HCT116 (cell line): ENCODE measurements at regions not wholly inside any gene's neighbourhood (a gene's known extent, or its start where the extent isn't known, plus 50 kb on each side); places are given as distances from the start of the nearest gene placed in this dataset.

ENCODE experiments used
- ATAC-seq: fragments of 200-7000 bp; cut with Tn5 transposase; 2 replicates; pipeline ENCODE4 v1.9.1; 2020; ENCODE audit warnings: mild to moderate bottlenecking, moderate library complexity
- BruUV-seq: library from RNA; stranded (reverse); fragments of 400-500 nt; replicated peaks from 2 replicates; lab custom pipeline; 2021; lab: Mats Ljungman, UMichigan
- CTCF ChIA-PET: fragments of 300-600 bp; sonication (Branson Sonifier 250); formaldehyde crosslinking; loops from one replicate; lab custom pipeline; 2021; ENCODE audit warnings: antibody characterized with exemption; lab: Charles Lee
- POLR2A ChIA-PET: fragments of 300-600, 350-600 bp; sonication (Branson Sonifier 250); formaldehyde crosslinking; loops from one replicate; lab custom pipeline; 2021; ENCODE audit warnings: antibody characterized with exemption; lab: Charles Lee
- RAD21 ChIA-PET, 2 experiments: fragments of 300-600 bp; sonication (Branson Sonifier 250); formaldehyde crosslinking; loops; one replicate each; lab custom pipeline; 2023; ENCODE audit warnings: low total read pairs in 2 of 2; ENCODE audit not compliant: uncharacterized antibody in 2 of 2, unreplicated experiment in 2 of 2, low non-redundant PET in 1 of 2; lab: Charles Lee
- DNase-seq: peaks from one replicate; pipeline ENCODE4 v3.0.0-alpha.2; 2010; ENCODE audit warnings: low read depth, low spot score
- H2AFZ ChIP-seq: fragments of 200-600 bp; shearing (Covaris generic), sonication (generic); 2 replicates; pipeline ENCODE4 v1.6.1; 2017; ENCODE audit warnings: low read depth, mixed run types, mixed read lengths, antibody characterized with exemption, low read length; ENCODE audit not compliant: poor library complexity, severe bottlenecking
- H3K27ac ChIP-seq: 2 replicates; pipeline ENCODE4 v1.5.1; 2012; ENCODE audit warnings: low read depth, low read length
- H3K27me3 ChIP-seq: fragments of 200-600 bp; sonication (generic); 2 replicates; pipeline ENCODE4 v1.6.1; 2016; ENCODE audit warnings: mixed run types, low read length, mixed read lengths; ENCODE audit not compliant: insufficient read depth
- H3K36me3 ChIP-seq, 2 experiments: fragments of 200-500 bp in 1 of 2; fragments of 200-600 bp in 1 of 2; sonication (Bioruptor generic) in 1 of 2; sonication (generic) in 1 of 2; 2 replicates each; pipeline versions ENCODE4 v1.5.1 to v1.6.1; 2014 to 2016; ENCODE audit warnings: low read length in 2 of 2, inconsistent platforms in 1 of 2, mixed read lengths in 1 of 2, mixed run types in 1 of 2; ENCODE audit not compliant: insufficient read depth in 2 of 2, control insufficient read depth in 1 of 2
- H3K4me1 ChIP-seq, 2 experiments: fragments of 200-600 bp in 1 of 2; sonication (generic) in 1 of 2; 2 replicates each; pipeline versions ENCODE4 v1.5.1 to v1.6.1; 2012 to 2017; ENCODE audit warnings: low read length in 2 of 2, inconsistent platforms in 1 of 2, mild to moderate bottlenecking in 1 of 2, mixed read lengths in 1 of 2, mixed run types in 1 of 2, moderate library complexity in 1 of 2; ENCODE audit not compliant: insufficient read depth in 2 of 2, control insufficient read depth in 1 of 2
- H3K4me2 ChIP-seq: fragments of 200-600 bp; sonication (generic); 2 replicates; pipeline ENCODE4 v1.6.1; 2017; ENCODE audit warnings: mixed run types, low read length, mixed read lengths
- H3K4me3 ChIP-seq, 2 experiments: fragments of 200-600 bp in 1 of 2; sonication (generic) in 1 of 2; replicated peaks in 1 of 2; 2 replicates each; pipeline ENCODE4 v1.5.1; 2011 to 2016; ENCODE audit warnings: low read length in 2 of 2, control low read depth in 1 of 2, low read depth in 1 of 2, mild to moderate bottlenecking in 1 of 2, mixed read lengths in 1 of 2, mixed run types in 1 of 2
- H3K79me2 ChIP-seq: fragments of 200-600 bp; sonication (generic); 2 replicates; pipeline ENCODE4 v1.6.1; 2017; ENCODE audit warnings: mild to moderate bottlenecking, mixed run types, low read length, moderate library complexity, mixed read lengths; ENCODE audit not compliant: insufficient read depth
- H3K9ac ChIP-seq: fragments of 200-600 bp; sonication (generic); 2 replicates; pipeline ENCODE4 v1.6.1; 2016; ENCODE audit warnings: low read length, mixed read lengths
- H3K9me2 ChIP-seq: fragments of 200-600 bp; sonication (generic), shearing (Covaris generic); 2 replicates; pipeline ENCODE4 v1.6.1; 2017; ENCODE audit warnings: mixed run types, mild to moderate bottlenecking, moderate library complexity; ENCODE audit not compliant: insufficient read depth
- H3K9me3 ChIP-seq, 2 experiments: fragments of 200-500 bp in 1 of 2; fragments of 200-600 bp in 1 of 2; sonication (Bioruptor generic) in 1 of 2; sonication (generic) in 1 of 2; 2 replicates each; pipeline ENCODE4 v1.6.1; 2014 to 2017; ENCODE audit warnings: low read length in 2 of 2, mixed read lengths in 2 of 2, inconsistent platforms in 1 of 2, low read depth in 1 of 2, mild to moderate bottlenecking in 1 of 2, mixed run types in 1 of 2, moderate library complexity in 1 of 2; ENCODE audit not compliant: control insufficient read depth in 1 of 2, insufficient read depth in 1 of 2
- H4K20me1 ChIP-seq: fragments of 200-600 bp; sonication (generic), shearing (Covaris generic); 2 replicates; pipeline ENCODE4 v1.6.1; 2017; ENCODE audit warnings: mixed run types, mild to moderate bottlenecking, moderate library complexity; ENCODE audit not compliant: insufficient read depth
- ATF3 ChIP-seq: IDR thresholded peaks from 2 replicates; pipeline ENCODE4 v1.6.1; 2012
- CBX3 ChIP-seq: IDR thresholded peaks from 2 replicates; pipeline ENCODE4 v1.6.1; 2012; ENCODE audit warnings: low read depth
- CEBPB ChIP-seq: IDR thresholded peaks from 2 replicates; pipeline ENCODE4 v1.6.1; 2012; ENCODE audit warnings: low read depth
- CTCF ChIP-seq, 3 experiments: fragments of 200-600 bp in 1 of 3; sonication (generic) in 1 of 3; IDR thresholded peaks in 2 of 3; conservative IDR thresholded peaks in 1 of 3; 2 replicates each; pipeline ENCODE4 v1.5.1; 2012 to 2017; ENCODE audit warnings: low read depth in 2 of 3, low read length in 2 of 3, antibody characterized with exemption in 1 of 3, borderline replicate concordance in 1 of 3, control low read depth in 1 of 3, mild to moderate bottlenecking in 1 of 3, mixed read lengths in 1 of 3, mixed run types in 1 of 3, moderate library complexity in 1 of 3; ENCODE audit not compliant: insufficient read depth in 1 of 3
- EGR1 ChIP-seq: IDR thresholded peaks from 2 replicates; pipeline ENCODE4 v1.6.1; 2012; ENCODE audit warnings: low read depth
- ELF1 ChIP-seq: IDR thresholded peaks from 2 replicates; pipeline ENCODE4 v1.6.1; 2012; ENCODE audit warnings: low read depth, borderline replicate concordance
- EZH2 ChIP-seq: fragments of 200-600 bp; sonication (generic); IDR thresholded peaks from 2 replicates; pipeline ENCODE4 v1.6.1; 2017; ENCODE audit warnings: antibody characterized with exemption, mixed run types
- FOSL1 ChIP-seq: IDR thresholded peaks from 2 replicates; pipeline ENCODE4 v1.6.1; 2012; ENCODE audit warnings: low read depth
- JUND ChIP-seq: IDR thresholded peaks from 2 replicates; pipeline ENCODE4 v1.6.1; 2012
- MAX ChIP-seq: IDR thresholded peaks from 2 replicates; pipeline ENCODE4 v1.6.1; 2012
- POLR2A ChIP-seq: IDR thresholded peaks from 2 replicates; pipeline ENCODE4 v1.7.0; 2011; ENCODE audit warnings: borderline replicate concordance; ENCODE audit not compliant: insufficient read depth, insufficient read length; ENCODE audit errors: extremely low read depth
- POLR2AphosphoS5 ChIP-seq: IDR thresholded peaks from 2 replicates; pipeline ENCODE4 v1.6.1; 2011; ENCODE audit warnings: mild to moderate bottlenecking, low read depth, low read length, moderate library complexity
- REST ChIP-seq: IDR thresholded peaks from 2 replicates; pipeline ENCODE4 v1.6.1; 2012; ENCODE audit warnings: low read depth
- SP1 ChIP-seq: IDR thresholded peaks from 2 replicates; pipeline ENCODE4 v1.6.1; 2012; ENCODE audit warnings: low read depth
- YY1 ChIP-seq: IDR thresholded peaks from 2 replicates; pipeline ENCODE4 v1.6.1; 2011; ENCODE audit warnings: low read length, low read depth, moderate library complexity, mild to moderate bottlenecking; ENCODE audit not compliant: insufficient replicate concordance; ENCODE audit errors: extremely low read depth
- ZBTB33 ChIP-seq: IDR thresholded peaks from 2 replicates; pipeline ENCODE4 v1.6.1; 2011; ENCODE audit warnings: mild to moderate bottlenecking, low read length, moderate library complexity; ENCODE audit not compliant: insufficient replicate concordance; ENCODE audit errors: extremely low read depth
- ZFX ChIP-seq: fragments of 450-650 bp; IDR thresholded peaks from 2 replicates; pipeline ENCODE4 v1.6.1; 2017
- ZNF274 ChIP-seq: fragments of 200-500 bp; sonication (Bioruptor generic); IDR thresholded peaks from 2 replicates; pipeline ENCODE4 v1.6.1; 2014; ENCODE audit warnings: mild to moderate bottlenecking, low read depth, low read length, inconsistent platforms
- intact Hi-C: fragments of 100-400 bp; cut with micrococcal nuclease; formaldehyde crosslinking; loops from 2 replicates; pipeline ENCODE4 v1.10.0; 2022

GRCh38 chr5:39661026-39661779 lies 236.4 kb upstream of the DAB2 start (continued):
- TF ChIP-seq POLR2A: no peak
- TF ChIP-seq SP1: no peak
- TF ChIP-seq EGR1: no peak
- no peak for TF ChIP-seq FOSL1

- Histone ChIP-seq H2AFZ (no peak overlapping the region), H3K9ac (no peak overlapping the region), H3K36me3 (no peaks in the 10 kb centered on the region), H3K4me3 (no peak overlapping the region), H3K4me2 (no peak overlapping the region), H4K20me1 (no peaks in the 10 kb centered on the region), H3K9me2 (no peaks in the 10 kb centered on the region), H3K4me1 (no peaks in the 10 kb centered on the region), H3K27me3 (no peaks in the 10 kb centered on the region), H3K27ac (no peak overlapping the region), H3K79me2 (no peaks in the 10 kb centered on the region), H3K9me3 (no peaks in the 10 kb centered on the region)
- no TSS peak for BruUV-seq
- CTCF ChIA-PET: no interaction called here
- ATAC-seq: no peak
- RAD21 ChIA-PET: no interaction called here
- POLR2A ChIA-PET: no interaction called here
- no peak for DNase-seq
- intact Hi-C loops: no loop called here
- TF ChIP-seq REST: no peak
- no peak for TF ChIP-seq CEBPB
- no peak for TF ChIP-seq POLR2AphosphoS5
- TF ChIP-seq CTCF (IDR thresholded peaks at IDR 0.05 in 2 of 3, conservative IDR thresholded peaks at IDR 0.05 in 1 of 3; ENCODE audit: borderline replicate concordance in 1 of 3, insufficient read depth in 1 of 3, low read depth in 2 of 3, low read length in 2 of 3): no peak
- TF ChIP-seq EGR1: no peak
- no peak for TF ChIP-seq ZBTB33
- no peak for TF ChIP-seq JUND
- no peak for TF ChIP-seq ATF3
- TF ChIP-seq MAX: no peak
- TF ChIP-seq SP1: no peak
- no peak for TF ChIP-seq CBX3
- TF ChIP-seq ELF1: no peak
- TF ChIP-seq ZFX: no peak
- TF ChIP-seq EZH2: no peak
- no peak for TF ChIP-seq ZNF274
- no peak for TF ChIP-seq YY1
- no peak for TF ChIP-seq FOSL1
Observed at GRCh38 chr5:39660020-39660419, 235.2 kb upstream of the DAB2 start.
